CD14-positive monocyte (primary cell): ENCODE measurements at regions not wholly inside any gene's neighbourhood (a gene's known extent, or its start where the extent isn't known, plus 50 kb on each side); places are given as distances from the start of the nearest gene placed in this dataset.

Experiments
- DNase-seq, 3 donors: peaks; one replicate each; pipeline ENCODE4 v3.0.0-alpha.2; 2011 to 2022
- H2AFZ ChIP-seq: 2 replicates; pipeline ENCODE4 v1.6.0; 2012; ENCODE audit warnings: mild to moderate bottlenecking, low read depth, low read length, inconsistent platforms; ENCODE audit not compliant: insufficient read depth, poor library complexity, severe bottlenecking
- H3K27ac ChIP-seq, 2 donors: 1 replicate in 1 of 2; 2 replicates in 1 of 2; pipeline ENCODE4 v1.5.1; 2012 to 2013; ENCODE audit warnings: low read length in 2 of 2, control low read depth in 1 of 2, inconsistent platforms in 1 of 2, low read depth in 1 of 2, mild to moderate bottlenecking in 1 of 2
- H3K27me3 ChIP-seq, 2 donors: one replicate each; pipeline versions ENCODE4 v1.6.0 to v1.6.1; 2011 to 2013; ENCODE audit warnings: low read length in 2 of 2; ENCODE audit not compliant: control insufficient read depth in 2 of 2, insufficient read depth in 2 of 2
- H3K36me3 ChIP-seq, 2 donors: replicated peaks in 1 of 2; 1 replicate in 1 of 2; 2 replicates in 1 of 2; pipeline versions ENCODE4 v1.5.1 to v1.6.1; 2012 to 2013; ENCODE audit warnings: low read length in 2 of 2, control low read depth in 1 of 2, inconsistent platforms in 1 of 2, mild to moderate bottlenecking in 1 of 2; ENCODE audit not compliant: insufficient read depth in 2 of 2, control insufficient read depth in 1 of 2
- H3K4me1 ChIP-seq, 2 donors: 1 replicate in 1 of 2; 2 replicates in 1 of 2; pipeline versions ENCODE4 v1.5.1 to v1.6.1; 2012 to 2013; ENCODE audit warnings: low read length in 2 of 2, control low read depth in 1 of 2, inconsistent platforms in 1 of 2, mild to moderate bottlenecking in 1 of 2, moderate library complexity in 1 of 2; ENCODE audit not compliant: insufficient read depth in 2 of 2, control insufficient read depth in 1 of 2
- H3K4me2 ChIP-seq: replicated peaks from 2 replicates; pipeline ENCODE3; 2012; ENCODE audit warnings: low read length, moderate library complexity, mild to moderate bottlenecking; ENCODE audit not compliant: poor library complexity, severe bottlenecking; ENCODE audit errors: extremely low read depth
- H3K4me3 ChIP-seq, 3 experiments: fragments of 200-600 bp in 1 of 3; sonication (generic) in 1 of 3; replicated peaks in 1 of 3; 1 replicate in 2 of 3; 2 replicates in 1 of 3; pipeline ENCODE4 v1.5.1; 2011 to 2013; ENCODE audit warnings: low read length in 3 of 3, mild to moderate bottlenecking in 3 of 3, control low read depth in 2 of 3, low read depth in 2 of 3, inconsistent platforms in 1 of 3, moderate library complexity in 1 of 3
- H3K79me2 ChIP-seq: 2 replicates; pipeline ENCODE4 v1.6.0; 2012; ENCODE audit warnings: mild to moderate bottlenecking, control low read depth, inconsistent platforms, low read length, moderate library complexity; ENCODE audit not compliant: insufficient read depth
- H3K9ac ChIP-seq: 2 replicates; pipeline ENCODE4 v1.6.0; 2017; ENCODE audit warnings: low read length, mild to moderate bottlenecking; ENCODE audit not compliant: insufficient read depth, poor library complexity, severe bottlenecking
- H3K9me3 ChIP-seq, 2 donors: replicated peaks in 1 of 2; 1 replicate in 1 of 2; 2 replicates in 1 of 2; pipeline versions ENCODE4 v1.5.1 to v1.6.1; 2012 to 2013; ENCODE audit warnings: low read length in 2 of 2, control low read depth in 1 of 2; ENCODE audit not compliant: control insufficient read depth in 1 of 2, insufficient read depth in 1 of 2
- H4K20me1 ChIP-seq: 2 replicates; pipeline ENCODE4 v1.6.0; 2012; ENCODE audit warnings: mild to moderate bottlenecking, low read length, control low read depth, moderate library complexity; ENCODE audit not compliant: insufficient read depth
- H3K27ac Mint-ChIP-seq, 7 donors: one replicate each; pipeline ENCODE4 v1.8.0; 2020; ENCODE audit warnings: mild to moderate bottlenecking in 7 of 7, mixed read lengths in 7 of 7, moderate library complexity in 6 of 7, inconsistent platforms in 2 of 7
- H3K27me3 Mint-ChIP-seq, 3 donors: one replicate each; pipeline ENCODE4 v1.8.0; 2021 to 2022; ENCODE audit warnings: low read depth in 3 of 3, mild to moderate bottlenecking in 3 of 3, mixed read lengths in 3 of 3, moderate library complexity in 3 of 3, inconsistent platforms in 1 of 3
- H3K36me3 Mint-ChIP-seq, 2 donors: one replicate each; pipeline ENCODE4 v1.8.0; 2020; ENCODE audit warnings: mixed read lengths in 2 of 2, inconsistent platforms in 1 of 2, mild to moderate bottlenecking in 1 of 2
- H3K4me1 Mint-ChIP-seq: one replicate; pipeline ENCODE4 v1.8.0; 2020; ENCODE audit warnings: mild to moderate bottlenecking, mixed read lengths
- H3K4me3 Mint-ChIP-seq, 2 donors: one replicate each; pipeline ENCODE4 v1.8.0; 2020; ENCODE audit warnings: mild to moderate bottlenecking in 2 of 2, mixed read lengths in 2 of 2, moderate library complexity in 1 of 2
- H3K9me3 Mint-ChIP-seq, 7 donors: one replicate each; pipeline ENCODE4 v1.8.0; 2020 to 2022; ENCODE audit warnings: mixed read lengths in 7 of 7, mild to moderate bottlenecking in 6 of 7, moderate library complexity in 6 of 7, inconsistent platforms in 2 of 7
- WGBS: methylation state at CpG from one replicate; pipeline ENCODE4 v1.1.5; 2013; ENCODE audit warnings: missing lambda C conversion rate; ENCODE audit not compliant: insufficient coverage; 5-methylcytosine and 5-hydroxymethylcytosine counted together
- intact Hi-C, 2 donors: fragments of 100-400 bp; cut with micrococcal nuclease; formaldehyde crosslinking; loops; one replicate each; pipeline versions ENCODE4 v1.15.0 to v1.15.1; 2023
- TF ChIP-seq, protein P1 (sequence below): fragments of 200-600 bp; IDR thresholded peaks from one replicate; pipeline ENCODE4 v1.8.0; 2022; ENCODE audit warnings: antibody characterized with exemption, mild to moderate bottlenecking

DNA sequence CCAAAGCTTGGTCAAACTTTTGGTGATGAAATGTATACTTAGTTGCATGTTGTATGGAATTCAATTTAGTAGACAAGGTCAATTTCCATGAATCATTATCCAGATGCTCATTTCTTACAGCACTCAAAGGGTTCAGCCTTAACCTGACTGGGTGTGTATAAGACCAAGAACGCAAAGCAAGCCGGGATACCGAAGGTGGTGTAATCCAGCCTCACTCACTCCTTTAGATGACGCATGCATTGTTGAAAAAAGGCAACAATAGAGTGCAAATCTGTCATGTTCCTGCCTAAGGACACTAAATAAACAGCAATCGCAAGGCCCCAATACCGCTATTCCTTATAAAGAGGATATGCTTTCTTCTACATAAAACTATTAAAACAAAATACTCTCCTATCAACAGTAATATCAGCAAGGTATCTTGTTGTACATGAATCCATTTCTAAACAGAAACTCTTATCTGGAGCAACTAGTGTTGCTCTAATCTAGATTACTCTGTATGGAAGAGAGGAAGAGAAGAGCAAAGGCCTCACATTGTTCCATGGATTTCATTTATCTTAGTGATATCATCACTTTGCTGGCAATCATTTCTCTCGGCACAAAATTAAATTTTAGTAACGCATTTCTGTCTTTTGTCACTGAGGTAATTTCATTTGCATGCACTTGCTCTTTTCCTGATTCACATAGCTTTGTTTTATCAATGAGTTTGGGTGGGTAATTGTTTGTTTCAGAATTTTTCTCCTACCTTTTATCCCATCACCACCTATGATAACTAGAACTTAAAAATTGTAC lies 96.2 kb downstream of the PLK2 start:
- Histone ChIP-seq H3K27me3 (no peaks in the 10 kb centered on the region), H2AFZ (no peak overlapping the region), H3K4me3 (no peak overlapping the region), H3K36me3 (no peaks in the 10 kb centered on the region), H3K4me2 (no peak overlapping the region), H4K20me1 (no peaks in the 10 kb centered on the region), H3K9ac (no peak overlapping the region), H3K79me2 (no peaks in the 10 kb centered on the region), H3K27ac (no peak overlapping the region), H3K4me1 (no peaks in the 10 kb centered on the region), H3K9me3 (no peaks in the 10 kb centered on the region)
- H3K27me3 Mint-ChIP-seq: peaks cover 0 to 1% (median 1%) of the 10 kb centered on the region in 3 donors
- H3K27ac Mint-ChIP-seq: no peak overlapping the region
- H3K9me3 Mint-ChIP-seq: peaks cover 0 to 2% (median 0%) of the 10 kb centered on the region in 7 donors
- H3K4me3 Mint-ChIP-seq: no peak overlapping the region
- no peaks in the 10 kb centered on the region for H3K4me1 Mint-ChIP-seq
- no peak for DNase-seq
- intact Hi-C loops: no loop called here
- TF ChIP-seq, protein P1, sequence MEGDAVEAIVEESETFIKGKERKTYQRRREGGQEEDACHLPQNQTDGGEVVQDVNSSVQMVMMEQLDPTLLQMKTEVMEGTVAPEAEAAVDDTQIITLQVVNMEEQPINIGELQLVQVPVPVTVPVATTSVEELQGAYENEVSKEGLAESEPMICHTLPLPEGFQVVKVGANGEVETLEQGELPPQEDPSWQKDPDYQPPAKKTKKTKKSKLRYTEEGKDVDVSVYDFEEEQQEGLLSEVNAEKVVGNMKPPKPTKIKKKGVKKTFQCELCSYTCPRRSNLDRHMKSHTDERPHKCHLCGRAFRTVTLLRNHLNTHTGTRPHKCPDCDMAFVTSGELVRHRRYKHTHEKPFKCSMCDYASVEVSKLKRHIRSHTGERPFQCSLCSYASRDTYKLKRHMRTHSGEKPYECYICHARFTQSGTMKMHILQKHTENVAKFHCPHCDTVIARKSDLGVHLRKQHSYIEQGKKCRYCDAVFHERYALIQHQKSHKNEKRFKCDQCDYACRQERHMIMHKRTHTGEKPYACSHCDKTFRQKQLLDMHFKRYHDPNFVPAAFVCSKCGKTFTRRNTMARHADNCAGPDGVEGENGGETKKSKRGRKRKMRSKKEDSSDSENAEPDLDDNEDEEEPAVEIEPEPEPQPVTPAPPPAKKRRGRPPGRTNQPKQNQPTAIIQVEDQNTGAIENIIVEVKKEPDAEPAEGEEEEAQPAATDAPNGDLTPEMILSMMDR: no peak
- 100% methylated on average over 4 of the region's 8 CpGs for WGBS
- no peaks in the 10 kb centered on the region for H3K36me3 Mint-ChIP-seq

DNA sequence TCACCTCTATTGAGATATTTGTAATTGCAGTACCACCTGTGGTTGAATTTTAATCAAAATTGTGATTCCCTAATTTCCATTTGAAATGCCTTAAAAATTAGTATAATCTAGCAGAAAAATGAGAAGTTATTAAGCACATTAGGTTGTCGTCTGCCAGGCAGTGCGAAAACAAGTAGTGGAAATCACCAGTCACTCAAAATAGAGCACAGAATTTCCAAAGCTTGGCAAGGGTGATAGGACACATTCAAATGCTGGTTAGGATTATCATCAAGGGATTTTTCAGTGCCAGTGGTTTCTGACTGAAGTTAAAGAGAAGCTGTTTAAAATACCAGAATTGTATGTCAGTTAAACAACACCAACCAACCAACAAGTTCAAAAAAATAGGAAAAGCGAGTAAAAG lies 97.8 kb downstream of the PLK2 start:
- Histone ChIP-seq H3K4me3 (no peak overlapping the region), H3K27me3 (no peaks in the 10 kb centered on the region), H3K36me3 (no peaks in the 10 kb centered on the region), H3K4me1 (no peaks in the 10 kb centered on the region), H4K20me1 (no peaks in the 10 kb centered on the region), H3K9ac (no peak overlapping the region), H3K79me2 (no peaks in the 10 kb centered on the region), H3K4me2 (no peak overlapping the region), H2AFZ (no peak overlapping the region), H3K9me3 (no peaks in the 10 kb centered on the region), H3K27ac (no peak overlapping the region)
- DNase-seq: no peak
- Mint-ChIP-seq H3K36me3 (no peaks in the 10 kb centered on the region), H3K27me3 (peaks cover 0 to 1% (median 1%) of the 10 kb centered on the region in 3 donors), H3K4me3 (no peak overlapping the region), H3K4me1 (no peaks in the 10 kb centered on the region), H3K9me3 (peaks cover 0 to 2% (median 0%) of the 10 kb centered on the region in 7 donors), H3K27ac (no peak overlapping the region)
- intact Hi-C loops: no loop called here
- WGBS: 100% methylated on average over 1 of the region's 3 CpGs
- TF ChIP-seq, protein P1: no peak
